Keratinocyte (primary cell): ENCODE measurements at regions not wholly inside any gene's neighbourhood (a gene's known extent, or its start where the extent isn't known, plus 50 kb on each side); places are given as distances from the start of the nearest gene placed in this dataset.
"Not testable (repeated sequence)": the region's sequence is repeated elsewhere in the genome, so short reads cannot be mapped to it uniquely, and the experiment has no call there.

ENCODE experiments used
- DNase-seq: peaks from one replicate; pipeline ENCODE4 v3.0.0-alpha.2; 2011; ENCODE audit warnings: low read depth, missing footprints, low spot score
- FAIRE-seq: peaks from 2 replicates; lab custom pipeline; 2011; peaks lifted over from hg19 to GRCh38; lab: Jason Lieb, UNC
- H2AFZ ChIP-seq: 2 replicates; pipeline ENCODE4 v1.6.0; 2012; ENCODE audit warnings: low read length, control low read depth, inconsistent platforms; ENCODE audit not compliant: control insufficient read depth
- H3K27ac ChIP-seq: 2 replicates; pipeline ENCODE4 v1.5.1; 2011; ENCODE audit warnings: low read length; ENCODE audit not compliant: control insufficient read depth, insufficient read depth
- H3K27me3 ChIP-seq: 3 replicates; pipeline ENCODE4 v1.6.0; 2011; ENCODE audit warnings: low read length; ENCODE audit not compliant: control insufficient read depth, insufficient read depth; ENCODE audit errors: extremely low read depth
- H3K36me3 ChIP-seq, 2 experiments: 2 replicates in 1 of 2; 3 replicates in 1 of 2; pipeline ENCODE4 v1.5.1; 2011; ENCODE audit warnings: low read length in 2 of 2, mild to moderate bottlenecking in 1 of 2; ENCODE audit not compliant: control insufficient read depth in 2 of 2, insufficient read depth in 2 of 2; ENCODE audit errors: extremely low read depth in 1 of 2
- H3K4me1 ChIP-seq: 3 replicates; pipeline ENCODE4 v1.5.1; 2011; ENCODE audit warnings: low read length; ENCODE audit not compliant: control insufficient read depth, insufficient read depth; ENCODE audit errors: extremely low read depth
- H3K4me2 ChIP-seq: 3 replicates; pipeline ENCODE4 v1.6.0; 2011; ENCODE audit warnings: low read depth, low read length; ENCODE audit not compliant: control insufficient read depth, insufficient read depth; ENCODE audit errors: extremely low read depth
- H3K4me3 ChIP-seq, 3 experiments: fragments of 200-600 bp in 1 of 3; sonication (generic) in 1 of 3; 2 replicates in 2 of 3; 3 replicates in 1 of 3; pipeline ENCODE4 v1.5.1; 2011 to 2016; ENCODE audit warnings: low read length in 3 of 3, mild to moderate bottlenecking in 3 of 3, control low read depth in 2 of 3, inconsistent platforms in 1 of 3, low read depth in 1 of 3, mixed read lengths in 1 of 3, mixed run types in 1 of 3, moderate library complexity in 1 of 3; ENCODE audit not compliant: control insufficient read depth in 2 of 3, insufficient read depth in 2 of 3; ENCODE audit errors: extremely low read depth in 1 of 3
- H3K79me2 ChIP-seq: 2 replicates; pipeline ENCODE4 v1.6.0; 2012; ENCODE audit warnings: low read length; ENCODE audit not compliant: control insufficient read depth, insufficient read depth
- H3K9ac ChIP-seq: 3 replicates; pipeline ENCODE4 v1.6.0; 2011; ENCODE audit warnings: low read length; ENCODE audit not compliant: control insufficient read depth, insufficient read depth; ENCODE audit errors: extremely low read depth
- H3K9me1 ChIP-seq: 3 replicates; pipeline ENCODE4 v1.6.0; 2011; ENCODE audit warnings: low read length; ENCODE audit not compliant: control insufficient read depth, insufficient read depth; ENCODE audit errors: extremely low read depth
- H3K9me3 ChIP-seq: 2 replicates; pipeline ENCODE4 v1.5.1; 2012; ENCODE audit warnings: low read depth, low read length; ENCODE audit not compliant: control insufficient read depth
- H4K20me1 ChIP-seq: 3 replicates; pipeline ENCODE4 v1.6.0; 2011; ENCODE audit warnings: low read length; ENCODE audit not compliant: control insufficient read depth, insufficient read depth; ENCODE audit errors: extremely low read depth
- EZH2 ChIP-seq: IDR thresholded peaks from one replicate; pipeline ENCODE4 v1.6.1; 2012; ENCODE audit warnings: inconsistent platforms, mild to moderate bottlenecking, low read length, moderate library complexity
- dilution Hi-C: fragments of 300-500 bp; cut with MboI; formaldehyde crosslinking; loops from one replicate; pipeline ENCODE4 v1.7.0; 2020; ENCODE audit warnings: low sequenced_read_pairs; ENCODE audit not compliant: extremely low pct_ligation_motif_present
- TF ChIP-seq, protein P1 (sequence below), 3 experiments: IDR thresholded peaks in 1 of 3; conservative IDR thresholded peaks in 1 of 3; optimal IDR thresholded peaks in 1 of 3; 2 replicates in 2 of 3; 3 replicates in 1 of 3; pipeline versions ENCODE3 to v1.5.1; 2011; ENCODE audit warnings: low read length in 3 of 3, mild to moderate bottlenecking in 3 of 3, moderate library complexity in 2 of 3, control low read depth in 1 of 3, inconsistent platforms in 1 of 3; ENCODE audit not compliant: insufficient read depth in 2 of 3; ENCODE audit errors: extremely low read depth in 1 of 3

DNA sequence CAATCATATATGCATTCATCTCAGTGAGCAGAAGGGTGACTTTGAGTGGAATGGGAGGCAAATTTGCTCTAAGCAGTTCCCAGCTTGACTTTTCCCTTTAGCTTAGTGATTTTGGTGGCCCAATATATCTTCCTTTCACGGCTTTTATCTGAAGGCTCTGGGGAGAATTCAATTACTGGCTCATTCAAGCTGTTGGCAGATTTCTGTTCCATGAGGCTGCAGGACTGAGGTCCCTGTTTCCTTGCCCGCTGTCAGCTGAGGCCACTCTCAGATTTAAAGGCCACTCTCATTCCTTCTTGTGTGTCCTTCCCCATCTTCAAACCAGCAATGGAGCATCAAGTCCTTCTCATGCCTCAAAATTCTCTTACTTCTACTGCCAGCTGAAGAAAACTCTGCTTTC lies 170.4 kb upstream of the ATP10A start:
- no peak for DNase-seq
- dilution Hi-C loops = no loop called here
- Histone ChIP-seq H3K4me3 (no peak overlapping the region), H2AFZ (no peak overlapping the region), H3K36me3 (no peaks in the 10 kb centered on the region), H3K4me2 (no peak overlapping the region), H3K9ac (no peak overlapping the region), H3K79me2 (no peaks in the 10 kb centered on the region), H3K4me1 (no peaks in the 10 kb centered on the region), H3K27me3 (no peaks in the 10 kb centered on the region), H3K27ac (no peak overlapping the region), H4K20me1 (no peaks in the 10 kb centered on the region), H3K9me1 (no peaks in the 10 kb centered on the region), H3K9me3 (peaks cover 2% of the 10 kb centered on the region)
- no peak for FAIRE-seq
- TF ChIP-seq, protein P1, sequence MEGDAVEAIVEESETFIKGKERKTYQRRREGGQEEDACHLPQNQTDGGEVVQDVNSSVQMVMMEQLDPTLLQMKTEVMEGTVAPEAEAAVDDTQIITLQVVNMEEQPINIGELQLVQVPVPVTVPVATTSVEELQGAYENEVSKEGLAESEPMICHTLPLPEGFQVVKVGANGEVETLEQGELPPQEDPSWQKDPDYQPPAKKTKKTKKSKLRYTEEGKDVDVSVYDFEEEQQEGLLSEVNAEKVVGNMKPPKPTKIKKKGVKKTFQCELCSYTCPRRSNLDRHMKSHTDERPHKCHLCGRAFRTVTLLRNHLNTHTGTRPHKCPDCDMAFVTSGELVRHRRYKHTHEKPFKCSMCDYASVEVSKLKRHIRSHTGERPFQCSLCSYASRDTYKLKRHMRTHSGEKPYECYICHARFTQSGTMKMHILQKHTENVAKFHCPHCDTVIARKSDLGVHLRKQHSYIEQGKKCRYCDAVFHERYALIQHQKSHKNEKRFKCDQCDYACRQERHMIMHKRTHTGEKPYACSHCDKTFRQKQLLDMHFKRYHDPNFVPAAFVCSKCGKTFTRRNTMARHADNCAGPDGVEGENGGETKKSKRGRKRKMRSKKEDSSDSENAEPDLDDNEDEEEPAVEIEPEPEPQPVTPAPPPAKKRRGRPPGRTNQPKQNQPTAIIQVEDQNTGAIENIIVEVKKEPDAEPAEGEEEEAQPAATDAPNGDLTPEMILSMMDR (optimal IDR thresholded peaks at IDR 0.05 in 1 of 3, IDR thresholded peaks at IDR 0.05 in 1 of 3, conservative IDR thresholded peaks at IDR 0.05 in 1 of 3; ENCODE audit: extremely low read depth in 1 of 3, insufficient read depth in 2 of 3, low read length in 3 of 3) = no peak
- TF ChIP-seq EZH2 = no peak

DNA sequence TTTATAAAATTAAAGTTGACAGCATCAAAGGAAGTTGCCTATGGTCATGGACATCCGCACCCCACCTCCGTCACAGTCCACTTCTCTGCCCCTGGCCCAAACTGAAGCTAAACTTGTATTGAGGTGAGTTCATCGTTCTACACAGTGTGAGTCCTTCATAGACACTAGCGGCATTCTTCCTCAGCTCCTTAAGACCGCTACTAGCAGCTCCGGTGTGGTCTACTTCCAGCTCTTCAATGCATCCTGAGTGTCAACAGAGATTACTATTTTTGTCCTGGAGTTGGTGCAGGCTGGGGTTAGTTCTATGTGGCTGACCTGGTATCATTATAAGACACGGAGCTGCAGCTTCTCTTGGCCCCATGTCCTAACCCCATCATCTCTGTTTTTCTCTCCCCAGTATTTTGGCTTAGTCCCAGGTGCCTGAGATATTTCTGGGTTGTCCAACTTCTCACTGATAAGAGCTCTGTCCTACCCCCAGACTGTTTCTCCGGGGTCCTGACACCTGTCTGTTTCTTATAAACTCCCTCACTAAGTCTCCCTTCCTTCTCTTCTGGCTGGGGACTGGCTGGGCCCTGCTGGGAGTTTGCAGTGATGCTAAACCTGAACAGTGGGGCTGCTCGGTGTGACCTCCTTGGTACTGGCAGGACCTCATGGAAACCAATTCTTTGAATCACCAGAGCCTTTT lies 169.2 kb upstream of the ATP10A start:
- no peaks in the 10 kb centered on the region for H3K36me3 ChIP-seq
- H4K20me1 ChIP-seq = no peaks in the 10 kb centered on the region
- no peak overlapping the region for H3K9ac ChIP-seq
- no peaks in the 10 kb centered on the region for H3K27me3 ChIP-seq
- H3K79me2 ChIP-seq = no peaks in the 10 kb centered on the region
- H3K27ac ChIP-seq = no peak overlapping the region
- TF ChIP-seq, protein P1 (optimal IDR thresholded peaks at IDR 0.05 in 1 of 3, IDR thresholded peaks at IDR 0.05 in 1 of 3, conservative IDR thresholded peaks at IDR 0.05 in 1 of 3; ENCODE audit: extremely low read depth in 1 of 3, insufficient read depth in 2 of 3, low read length in 3 of 3) = no peak
- no peak for TF ChIP-seq EZH2
- H3K4me1 ChIP-seq = no peaks in the 10 kb centered on the region
- peaks cover 2% of the 10 kb centered on the region for H3K9me3 ChIP-seq
- H3K4me2 ChIP-seq = no peak overlapping the region
- FAIRE-seq = no peak
- DNase-seq = no peak
- H2AFZ ChIP-seq = no peak overlapping the region
- H3K9me1 ChIP-seq = no peaks in the 10 kb centered on the region
- dilution Hi-C loops = no loop called here
- no peak overlapping the region for H3K4me3 ChIP-seq

DNA sequence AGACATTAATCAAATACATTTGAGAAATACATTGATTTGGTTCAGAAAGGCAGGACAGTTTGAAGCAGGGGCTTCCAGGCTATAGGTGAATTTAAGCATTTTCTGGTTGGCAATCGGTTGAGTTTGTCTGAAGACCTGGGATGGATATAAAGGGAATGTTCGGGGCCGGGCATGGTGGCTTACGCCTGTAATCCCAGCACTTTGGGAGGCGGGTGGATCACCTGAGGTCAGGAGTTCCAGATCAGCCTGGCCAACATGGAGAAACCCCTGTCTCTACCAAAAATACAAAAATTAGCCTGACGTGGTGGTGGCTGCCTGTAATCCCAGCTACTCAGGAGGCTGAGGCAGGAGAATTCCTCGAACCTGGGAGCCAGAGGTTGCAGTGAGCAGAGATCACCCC lies 166.5 kb upstream of the ATP10A start:
- H3K27ac ChIP-seq, H3K4me2 ChIP-seq, H3K9ac ChIP-seq, dilution Hi-C loops, H3K4me3 ChIP-seq, H2AFZ ChIP-seq, H3K36me3 ChIP-seq, DNase-seq, H3K4me1 ChIP-seq, H3K9me3 ChIP-seq, H4K20me1 ChIP-seq, H3K27me3 ChIP-seq, H3K9me1 ChIP-seq, H3K79me2 ChIP-seq, FAIRE-seq: not testable (repeated sequence)
